GM12873 (cell line): ENCODE measurements at regions not wholly inside any gene's neighbourhood (a gene's known extent, or its start where the extent isn't known, plus 50 kb on each side); places are given as distances from the start of the nearest gene placed in this dataset.

Experiments used
- TF ChIP-seq, protein P1 (sequence below): IDR thresholded peaks from 2 replicates; pipeline ENCODE4 v1.5.1; 2012; ENCODE audit warnings: low read depth, mild to moderate bottlenecking, moderate library complexity, low read length, control low read depth; ENCODE audit not compliant: insufficient read depth; ENCODE audit errors: missing control alignments

DNA sequence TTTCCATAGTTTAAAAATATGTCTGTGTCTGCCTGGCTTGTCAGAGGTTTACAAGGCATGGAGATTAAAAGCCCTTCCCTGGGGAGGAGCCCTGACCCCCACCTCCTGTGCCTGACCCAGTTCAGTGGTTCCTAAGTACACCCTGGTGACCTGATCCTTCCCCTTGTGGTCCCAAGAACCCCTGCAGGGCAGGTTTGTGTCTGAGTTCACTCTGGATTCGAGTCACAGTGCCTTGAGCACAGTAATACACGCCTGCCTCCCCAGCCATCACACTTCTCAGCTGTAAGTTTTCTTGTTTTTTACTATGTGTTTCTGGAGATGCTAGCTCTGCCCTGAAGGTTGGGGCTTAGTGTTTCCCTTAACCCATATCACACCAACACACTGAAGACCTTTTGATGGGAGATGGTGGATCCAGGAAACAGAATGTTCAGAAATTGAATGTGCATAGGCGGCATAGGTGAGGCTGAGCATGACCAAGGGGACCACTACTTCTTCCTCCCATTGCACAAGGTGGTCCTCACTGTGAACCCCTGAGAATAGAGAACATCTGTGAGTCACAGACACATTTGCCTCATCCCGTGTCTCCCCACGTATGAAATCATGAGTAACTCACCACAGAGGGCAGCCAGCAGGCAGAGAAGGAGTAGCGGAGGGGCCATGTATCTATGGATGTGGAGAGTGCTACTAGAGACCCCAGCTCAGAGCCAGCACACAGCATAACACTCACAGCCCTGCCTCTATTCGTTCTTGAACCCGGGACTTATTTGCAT lies 962.9 kb downstream of the TMEM121 start:
- TF ChIP-seq, protein P1, sequence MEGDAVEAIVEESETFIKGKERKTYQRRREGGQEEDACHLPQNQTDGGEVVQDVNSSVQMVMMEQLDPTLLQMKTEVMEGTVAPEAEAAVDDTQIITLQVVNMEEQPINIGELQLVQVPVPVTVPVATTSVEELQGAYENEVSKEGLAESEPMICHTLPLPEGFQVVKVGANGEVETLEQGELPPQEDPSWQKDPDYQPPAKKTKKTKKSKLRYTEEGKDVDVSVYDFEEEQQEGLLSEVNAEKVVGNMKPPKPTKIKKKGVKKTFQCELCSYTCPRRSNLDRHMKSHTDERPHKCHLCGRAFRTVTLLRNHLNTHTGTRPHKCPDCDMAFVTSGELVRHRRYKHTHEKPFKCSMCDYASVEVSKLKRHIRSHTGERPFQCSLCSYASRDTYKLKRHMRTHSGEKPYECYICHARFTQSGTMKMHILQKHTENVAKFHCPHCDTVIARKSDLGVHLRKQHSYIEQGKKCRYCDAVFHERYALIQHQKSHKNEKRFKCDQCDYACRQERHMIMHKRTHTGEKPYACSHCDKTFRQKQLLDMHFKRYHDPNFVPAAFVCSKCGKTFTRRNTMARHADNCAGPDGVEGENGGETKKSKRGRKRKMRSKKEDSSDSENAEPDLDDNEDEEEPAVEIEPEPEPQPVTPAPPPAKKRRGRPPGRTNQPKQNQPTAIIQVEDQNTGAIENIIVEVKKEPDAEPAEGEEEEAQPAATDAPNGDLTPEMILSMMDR, result no peak

- TF ChIP-seq, protein P1, result no peak
These were observed 964.1 kb downstream of the TMEM121 start for GRCh38 chr14:106490442-106490841.

DNA sequence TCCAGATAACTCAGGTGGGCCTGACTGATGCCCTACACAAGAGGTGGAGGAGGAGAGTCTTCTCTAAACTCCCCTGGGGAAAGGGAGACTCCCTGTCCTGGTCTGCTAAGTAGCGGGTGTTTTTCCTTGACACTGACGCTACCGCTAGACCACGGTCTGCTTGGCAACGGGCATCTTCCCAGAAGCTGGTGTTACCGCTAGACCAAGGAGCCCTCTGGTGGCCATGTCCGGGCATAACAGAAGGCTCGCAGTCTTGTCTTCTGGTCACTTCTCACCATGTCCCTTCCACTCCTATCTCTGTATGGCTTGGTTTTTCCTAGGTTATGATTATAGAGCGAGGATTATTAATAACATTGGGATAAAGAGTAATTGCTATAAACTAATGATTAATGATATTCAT lies 965.5 kb downstream of the TMEM121 start:
- TF ChIP-seq, protein P1, result peak; percentile 82

DNA sequence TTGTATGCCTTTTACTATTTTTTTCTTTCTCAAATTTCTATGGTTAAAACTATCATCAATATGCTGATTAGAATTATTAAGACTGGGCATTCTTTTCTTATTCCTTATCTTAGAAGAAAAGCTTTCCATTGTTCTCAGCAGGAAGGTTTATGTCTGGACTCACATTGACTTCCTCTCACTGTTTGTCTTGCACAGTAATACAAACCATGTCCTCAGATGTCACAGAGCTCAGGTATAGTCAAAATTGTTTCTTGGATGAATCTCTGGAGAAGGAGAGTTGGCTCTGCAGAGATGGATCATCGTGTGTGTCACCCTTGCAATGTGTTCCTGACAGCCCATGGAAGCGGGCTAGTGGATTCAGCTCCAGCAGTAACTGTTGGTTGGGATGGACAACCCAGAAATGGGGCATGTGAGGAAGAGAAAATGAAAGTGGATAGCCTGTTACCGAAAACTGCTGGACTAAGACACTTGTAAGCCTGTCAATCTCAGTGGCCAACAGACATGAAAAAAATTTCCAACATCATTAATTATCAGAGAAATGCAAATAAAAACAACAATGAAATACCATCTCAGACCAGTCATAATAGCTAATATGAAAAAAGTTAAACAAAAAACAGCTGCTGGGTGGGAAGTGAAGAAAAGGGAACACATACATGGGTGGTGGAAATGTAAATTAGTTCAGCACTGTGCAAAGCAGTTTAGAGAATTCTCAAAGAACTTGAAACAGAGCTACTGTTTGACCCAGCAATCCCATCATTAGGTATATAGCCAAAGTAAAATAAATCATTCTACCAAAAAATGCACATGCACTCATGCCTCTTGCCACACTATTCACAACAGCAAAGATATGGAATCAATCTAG lies 967.8 kb downstream of the TMEM121 start:
- TF ChIP-seq, protein P1, result no peak

DNA sequence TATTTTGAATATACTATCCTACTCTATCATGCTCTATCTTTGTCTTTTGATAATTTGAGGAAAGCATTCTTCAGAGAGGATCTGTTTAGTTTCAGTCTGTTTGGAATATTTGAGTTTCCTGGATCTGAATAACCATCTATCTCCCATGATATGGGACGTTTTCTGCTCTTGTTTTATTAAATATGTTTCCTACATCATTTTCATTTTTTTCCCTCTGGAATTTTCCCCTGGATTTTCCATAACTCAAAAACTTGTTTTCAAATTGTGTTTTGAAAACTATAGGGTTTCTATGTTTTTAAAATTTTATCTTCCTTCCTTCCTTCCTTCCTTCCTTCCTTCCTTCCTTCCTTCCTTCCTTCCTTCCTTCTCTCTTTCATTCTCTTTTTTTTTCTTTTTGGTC lies 974.2 kb downstream of the TMEM121 start:
- TF ChIP-seq, protein P1, result no peak

GRCh38 chr14:106501898-106502297 lies 975.5 kb downstream of the TMEM121 start:
- TF ChIP-seq, protein P1, result no peak

GRCh38 chr14:106505366-106505765 lies 979.0 kb downstream of the TMEM121 start:
- TF ChIP-seq, protein P1, result no peak
